ENCODE measurements at regions not wholly inside any gene's neighbourhood (a gene's known extent, or its start where the extent isn't known, plus 50 kb on each side); places are given as distances from the start of the nearest gene placed in this dataset.

- DNase-seq (ENCODE audit: low read depth), result no peak
Observed at GRCh38 chr20:48180024-48180423, 394.7 kb upstream of the SULF2 start.

GRCh38 chr20:48178633-48179032 is 393.4 kb upstream of the SULF2 start:
- no peak for DNase-seq (ENCODE audit: low read depth)

GRCh38 chr20:48177058-48177457 is 391.8 kb upstream of the SULF2 start:
- DNase-seq (ENCODE audit: low read depth), result no peak

- DNase-seq (ENCODE audit: low read depth), result no peak
Observed at GRCh38 chr20:48176139-48176538, 390.9 kb upstream of the SULF2 start.

GRCh38 chr20:48175261-48175660 is 390.0 kb upstream of the SULF2 start:
- DNase-seq (ENCODE audit: low read depth), result no peak

GRCh38 chr20:48172357-48172702 is 387.0 kb upstream of the SULF2 start:
- DNase-seq (ENCODE audit: low read depth), result no peak

GRCh38 chr20:48171626-48172356 is 386.5 kb upstream of the SULF2 start:
- no peak for DNase-seq (ENCODE audit: low read depth)

GRCh38 chr20:48171071-48171470 is 385.8 kb upstream of the SULF2 start:
- DNase-seq (ENCODE audit: low read depth), result no peak

GRCh38 chr20:48170625-48171024 is 385.3 kb upstream of the SULF2 start:
- no peak for DNase-seq (ENCODE audit: low read depth)

- no peak for DNase-seq (ENCODE audit: low read depth)
Observed at GRCh38 chr20:48169650-48170225, 384.5 kb upstream of the SULF2 start.

- DNase-seq (ENCODE audit: low read depth), result no peak
Observed at GRCh38 chr20:48166082-48166835, 381.0 kb upstream of the SULF2 start.

GRCh38 chr20:48165401-48165685 is 380.1 kb upstream of the SULF2 start:
- no peak for DNase-seq (ENCODE audit: low read depth)

GRCh38 chr20:48164566-48165400 is 379.5 kb upstream of the SULF2 start:
- DNase-seq (ENCODE audit: low read depth), result no peak

GRCh38 chr20:48164034-48164433 is 378.8 kb upstream of the SULF2 start:
- no peak for DNase-seq (ENCODE audit: low read depth)

GRCh38 chr20:48163505-48163904 is 378.2 kb upstream of the SULF2 start:
- no peak for DNase-seq (ENCODE audit: low read depth)

- DNase-seq (ENCODE audit: low read depth), result no peak
Observed at GRCh38 chr20:48162621-48163020, 377.3 kb upstream of the SULF2 start.

GRCh38 chr20:48159145-48160008 is 374.1 kb upstream of the SULF2 start:
- no peak for DNase-seq (ENCODE audit: low read depth)

GRCh38 chr20:48158014-48158413 is 372.7 kb upstream of the SULF2 start:
- DNase-seq (ENCODE audit: low read depth), result no peak

GRCh38 chr20:48156951-48157700 is 371.8 kb upstream of the SULF2 start:
- no peak for DNase-seq (ENCODE audit: low read depth)

- no peak for DNase-seq (ENCODE audit: low read depth)
Observed at GRCh38 chr20:48156521-48156920, 371.2 kb upstream of the SULF2 start.

GRCh38 chr20:48155268-48155667 is 370.0 kb upstream of the SULF2 start:
- DNase-seq (ENCODE audit: low read depth), result no peak
